ENCODE measurements at regions not wholly inside any gene's neighbourhood (a gene's known extent, or its start where the extent isn't known, plus 50 kb on each side); places are given as distances from the start of the nearest gene placed in this dataset.
"Not testable (repeated sequence)": the region's sequence is repeated elsewhere in the genome, so short reads cannot be mapped to it uniquely, and the experiment has no call there.

- DNase-seq, result no peak
These were observed 182.0 kb downstream of the SEC14L1 start for GRCh38 chr17:77322514-77323412.

- DNase-seq, result no peak
These were observed 182.8 kb downstream of the SEC14L1 start for GRCh38 chr17:77323413-77324171.

- no peak for DNase-seq
These were observed 183.5 kb downstream of the SEC14L1 start for GRCh38 chr17:77324227-77324626.

- no peak for DNase-seq
These were observed 184.9 kb downstream of the SEC14L1 start for GRCh38 chr17:77325577-77326075.

- DNase-seq, result no peak
These were observed 185.4 kb downstream of the SEC14L1 start for GRCh38 chr17:77326076-77326591.

GRCh38 chr17:77326636-77327035, 185.9 kb downstream of the SEC14L1 start:
- no peak for DNase-seq

GRCh38 chr17:77327181-77327565, 186.4 kb downstream of the SEC14L1 start:
- no peak for DNase-seq

GRCh38 chr17:77327566-77328464, 187.0 kb downstream of the SEC14L1 start:
- no peak for DNase-seq

GRCh38 chr17:77328823-77329740, 188.3 kb downstream of the SEC14L1 start:
- peak; percentile 39 for DNase-seq

GRCh38 chr17:77329741-77330531, 189.2 kb downstream of the SEC14L1 start:
- DNase-seq, result no peak

GRCh38 chr17:77330602-77331081, 189.9 kb downstream of the SEC14L1 start:
- DNase-seq, result no peak

- peak; percentile 85 for DNase-seq
These were observed 190.6 kb downstream of the SEC14L1 start for GRCh38 chr17:77331301-77331864.

- no peak for DNase-seq
These were observed 191.5 kb downstream of the SEC14L1 start for GRCh38 chr17:77332034-77332971.

- DNase-seq, result no peak
These were observed 192.4 kb downstream of the SEC14L1 start for GRCh38 chr17:77332981-77333685.

- no peak for DNase-seq
These were observed 196.4 kb downstream of the SEC14L1 start for GRCh38 chr17:77337150-77337549.

- no peak for DNase-seq
These were observed 200.3 kb downstream of the SEC14L1 start for GRCh38 chr17:77341069-77341541.

- DNase-seq, result not testable (repeated sequence)
These were observed 201.9 kb downstream of the SEC14L1 start for GRCh38 chr17:77342656-77342990.
